ENCODE measurements at regions not wholly inside any gene's neighbourhood (a gene's known extent, or its start where the extent isn't known, plus 50 kb on each side); places are given as distances from the start of the nearest gene placed in this dataset.

DNA sequence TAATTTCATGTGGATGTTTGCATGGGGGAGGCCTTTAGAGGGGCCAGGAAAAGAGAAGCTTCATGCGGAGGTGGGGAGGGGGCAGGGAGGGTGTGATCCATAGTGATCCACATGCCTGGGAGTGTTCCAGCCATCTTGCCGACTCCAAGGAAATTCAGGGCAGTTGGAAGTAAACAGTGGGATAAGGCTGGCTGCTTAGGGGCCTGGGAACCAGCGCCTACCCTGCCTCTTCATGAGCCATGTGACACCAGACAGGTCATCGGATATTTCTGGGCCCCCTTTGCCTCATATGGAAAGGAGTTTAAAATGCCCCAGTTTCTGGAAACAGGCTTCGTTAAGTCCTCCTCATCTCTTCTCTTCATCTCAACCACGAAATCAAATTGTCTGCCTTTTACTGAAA, 983.2 kb downstream of the BCL11B start:
- ChIA-PET CTCF (no interaction called here), POLR2A (ENCODE audit: unreplicated experiment) (no interaction called here)
- TF ChIP-seq NFE2L2 (IDR thresholded peaks at IDR 0.05; ENCODE audit: low read depth, low read length), result no peak
- TF ChIP-seq RAD21 (IDR thresholded peaks at IDR 0.05; ENCODE audit: low read length), result no peak
- no peak for TF ChIP-seq MXI1 (IDR thresholded peaks at IDR 0.05; ENCODE audit: borderline replicate concordance, low read depth, low read length)
- TF ChIP-seq SMC3 (IDR thresholded peaks at IDR 0.05; ENCODE audit: low read depth, low read length), result no peak
- TF ChIP-seq BHLHE40 (IDR thresholded peaks at IDR 0.05; ENCODE audit: low read depth, low read length), result no peak
- no peak for TF ChIP-seq POLR2A (IDR thresholded peaks at IDR 0.05; ENCODE audit: low read depth, low read length)
- TF ChIP-seq, protein P1, sequence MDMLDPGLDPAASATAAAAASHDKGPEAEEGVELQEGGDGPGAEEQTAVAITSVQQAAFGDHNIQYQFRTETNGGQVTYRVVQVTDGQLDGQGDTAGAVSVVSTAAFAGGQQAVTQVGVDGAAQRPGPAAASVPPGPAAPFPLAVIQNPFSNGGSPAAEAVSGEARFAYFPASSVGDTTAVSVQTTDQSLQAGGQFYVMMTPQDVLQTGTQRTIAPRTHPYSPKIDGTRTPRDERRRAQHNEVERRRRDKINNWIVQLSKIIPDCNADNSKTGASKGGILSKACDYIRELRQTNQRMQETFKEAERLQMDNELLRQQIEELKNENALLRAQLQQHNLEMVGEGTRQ (IDR thresholded peaks at IDR 0.05; ENCODE audit: low read depth, low read length), result no peak
- no peak for TF ChIP-seq RCOR1 (IDR thresholded peaks at IDR 0.05; ENCODE audit: insufficient replicate concordance, low read length)
- no peak for TF ChIP-seq CHD1 (IDR thresholded peaks at IDR 0.05; ENCODE audit: low read depth, low read length)
- no peak for TF ChIP-seq MAFK (IDR thresholded peaks at IDR 0.05; ENCODE audit: low read depth, low read length)
- TF ChIP-seq FOS (IDR thresholded peaks at IDR 0.05; ENCODE audit: low read depth, low read length), result no peak
- no peak for TF ChIP-seq MAZ (IDR thresholded peaks at IDR 0.05; ENCODE audit: borderline replicate concordance, low read depth, low read length)
- no peak for TF ChIP-seq ELK1 (IDR thresholded peaks at IDR 0.05; ENCODE audit: borderline replicate concordance, low read depth, low read length)
- no peak for TF ChIP-seq RFX5 (IDR thresholded peaks at IDR 0.05; ENCODE audit: low read depth, low read length)
- no peak for TF ChIP-seq CEBPB (IDR thresholded peaks at IDR 0.05; ENCODE audit: low read depth, low read length)
- TF ChIP-seq CTCF (conservative IDR thresholded peaks at IDR 0.05; ENCODE audit: low read depth, low read length), result no peak
- ATAC-seq (ENCODE audit: low read depth), result no peak
- Histone ChIP-seq H3K9me1 (ENCODE audit: insufficient read depth, low read length) (no peaks in the 10 kb centered on the region), H2AK9ac (replicated peaks; ENCODE audit: low read depth, low read length, poor library complexity) (no peak overlapping the region), H2BK5ac (ENCODE audit: low read depth, low read length, poor library complexity, severe bottlenecking) (no peak overlapping the region), H3K36me3 (ENCODE audit: control insufficient read depth, insufficient read depth, low read length) (no peaks in the 10 kb centered on the region), H4K20me1 (ENCODE audit: insufficient read depth, low read length) (no peaks in the 10 kb centered on the region), H3K79me1 (ENCODE audit: low read depth in 1 of 2, low read length in 2 of 2) (no peaks in the 10 kb centered on the region), H3K4me3 (ENCODE audit: insufficient read depth, low read depth, low read length) (no peak overlapping the region), H3K14ac (replicated peaks; ENCODE audit: low read depth, low read length) (no peak overlapping the region), H4K5ac (ENCODE audit: low read depth, low read length) (no peak overlapping the region), H4K91ac (ENCODE audit: insufficient read depth, low read depth, low read length) (no peak overlapping the region), H4K8ac (ENCODE audit: low read depth in 2 of 2, low read length in 2 of 2) (no peak overlapping the region), H2AFZ (replicated peaks; ENCODE audit: low read length, poor library complexity) (no peak overlapping the region), H3K4me2 (ENCODE audit: low read depth, low read length) (no peak overlapping the region), H3K9ac (ENCODE audit: low read depth, low read length) (no peak overlapping the region), H2BK15ac (ENCODE audit: low read depth, low read length) (no peak overlapping the region), H2BK120ac (ENCODE audit: low read depth, low read length) (no peak overlapping the region), H3K27me3 (ENCODE audit: control insufficient read depth, insufficient read depth, low read length) (no peaks in the 10 kb centered on the region), H3K23ac (ENCODE audit: low read depth, low read length) (no peak overlapping the region), H3K27ac (ENCODE audit: insufficient read depth, low read length) (no peak overlapping the region), H2BK20ac (ENCODE audit: low read depth, low read length) (no peak overlapping the region), H3K56ac (ENCODE audit: extremely low read depth, insufficient read depth, low read length) (no peak overlapping the region), H3K4ac (ENCODE audit: low read depth, low read length) (no peak overlapping the region), H3K9me3 (ENCODE audit: control insufficient read depth, insufficient read depth, low read length) (peaks cover 26% of the 10 kb centered on the region), H2AK5ac (ENCODE audit: low read depth, low read length) (no peak overlapping the region), H3K4me1 (ENCODE audit: control insufficient read depth, insufficient read depth, low read length) (no peaks in the 10 kb centered on the region), H3K18ac (ENCODE audit: low read depth, low read length) (no peak overlapping the region)
- intact Hi-C loops (cut with micrococcal nuclease), result no loop called here
- in situ Hi-C loops (cut with MboI; ENCODE audit: low sequenced_read_pairs), result no loop called here
- dilution Hi-C loops (cut with HindIII; ENCODE audit: low sequenced_read_pairs, unreplicated experiment), result no loop called here
- BruUV-seq (replicated peaks), result no TSS peak
- DNase-seq, result no peak
- WGBS, 2 experiments (ENCODE audit: extremely low coverage in 2 of 2, insufficient read length in 1 of 2), result 80% methylated on average over 1 of the region's 6 CpGs; no CpG with 5 or more reads in 1 of the 2 experiments

All from IMR-90 (cell line).